Loucy (cell line): ENCODE measurements at regions not wholly inside any gene's neighbourhood (a gene's known extent, or its start where the extent isn't known, plus 50 kb on each side); places are given as distances from the start of the nearest gene placed in this dataset.

ENCODE experiments used
- EZH2phosphoT487 ChIP-seq: fragments of 200-600 bp; IDR thresholded peaks from 2 replicates; pipeline ENCODE4 v1.6.1; 2018; ENCODE audit warnings: antibody characterized with exemption, mild to moderate bottlenecking, moderate library complexity, borderline replicate concordance
- TF ChIP-seq, protein P1 (sequence below): fragments of 200-600 bp; sonication (generic); conservative IDR thresholded peaks from 2 replicates; pipeline ENCODE4 v1.5.1; 2014; ENCODE audit warnings: mild to moderate bottlenecking, antibody characterized with exemption, low read length

DNA sequence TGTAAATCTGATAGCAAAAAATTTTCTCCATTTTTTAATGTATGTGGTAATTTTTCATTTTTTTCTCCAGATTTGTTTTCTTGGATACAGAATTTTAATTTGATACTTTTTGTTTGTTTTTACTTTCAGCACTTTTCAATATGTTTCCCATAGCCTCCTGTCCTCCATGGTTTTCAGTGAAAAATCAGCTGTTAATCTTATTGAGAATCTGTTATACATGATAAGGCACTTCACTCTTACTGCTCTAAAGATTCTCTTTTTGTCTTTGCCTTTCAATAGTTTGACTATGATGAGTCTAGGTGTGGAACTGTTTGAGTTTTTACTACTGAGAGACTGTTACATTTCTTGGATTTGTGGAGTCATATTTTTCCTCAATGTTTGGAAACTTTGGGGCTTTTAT, 455.7 kb upstream of the NUDT12 start:
- TF ChIP-seq, protein P1, sequence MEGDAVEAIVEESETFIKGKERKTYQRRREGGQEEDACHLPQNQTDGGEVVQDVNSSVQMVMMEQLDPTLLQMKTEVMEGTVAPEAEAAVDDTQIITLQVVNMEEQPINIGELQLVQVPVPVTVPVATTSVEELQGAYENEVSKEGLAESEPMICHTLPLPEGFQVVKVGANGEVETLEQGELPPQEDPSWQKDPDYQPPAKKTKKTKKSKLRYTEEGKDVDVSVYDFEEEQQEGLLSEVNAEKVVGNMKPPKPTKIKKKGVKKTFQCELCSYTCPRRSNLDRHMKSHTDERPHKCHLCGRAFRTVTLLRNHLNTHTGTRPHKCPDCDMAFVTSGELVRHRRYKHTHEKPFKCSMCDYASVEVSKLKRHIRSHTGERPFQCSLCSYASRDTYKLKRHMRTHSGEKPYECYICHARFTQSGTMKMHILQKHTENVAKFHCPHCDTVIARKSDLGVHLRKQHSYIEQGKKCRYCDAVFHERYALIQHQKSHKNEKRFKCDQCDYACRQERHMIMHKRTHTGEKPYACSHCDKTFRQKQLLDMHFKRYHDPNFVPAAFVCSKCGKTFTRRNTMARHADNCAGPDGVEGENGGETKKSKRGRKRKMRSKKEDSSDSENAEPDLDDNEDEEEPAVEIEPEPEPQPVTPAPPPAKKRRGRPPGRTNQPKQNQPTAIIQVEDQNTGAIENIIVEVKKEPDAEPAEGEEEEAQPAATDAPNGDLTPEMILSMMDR, result no peak
- no peak for TF ChIP-seq EZH2phosphoT487
